Middle frontal gyrus (tissue), 1 donor: ENCODE measurements at regions not wholly inside any gene's neighbourhood (a gene's known extent, or its start where the extent isn't known, plus 50 kb on each side); places are given as distances from the start of the nearest gene placed in this dataset.

Source experiments
- DNase-seq: peaks from one replicate; pipeline ENCODE4 v3.0.0-alpha.2; 2015; ENCODE audit warnings: low spot score; ENCODE audit errors: extremely low spot score

DNA sequence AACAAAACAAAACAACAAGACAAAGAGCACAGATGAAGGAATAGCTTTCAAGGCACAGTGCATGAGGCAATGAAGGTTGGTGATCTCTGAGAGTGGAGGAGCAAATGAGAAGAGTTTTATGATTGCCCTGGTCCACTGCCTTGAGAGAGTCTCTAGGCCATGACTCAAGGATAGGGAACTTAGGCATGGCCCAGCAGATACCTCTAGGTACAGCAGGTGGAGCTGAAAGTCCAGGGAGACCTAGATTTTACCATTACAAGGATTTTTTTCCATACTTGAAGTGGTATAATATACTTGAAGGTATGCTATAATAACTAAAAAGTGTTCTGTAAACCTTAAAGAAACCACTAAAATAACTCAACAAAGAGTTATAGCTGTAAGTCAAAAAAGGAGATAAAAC is 239.5 kb upstream of the KLHL29 start:
- DNase-seq: no peak

DNA sequence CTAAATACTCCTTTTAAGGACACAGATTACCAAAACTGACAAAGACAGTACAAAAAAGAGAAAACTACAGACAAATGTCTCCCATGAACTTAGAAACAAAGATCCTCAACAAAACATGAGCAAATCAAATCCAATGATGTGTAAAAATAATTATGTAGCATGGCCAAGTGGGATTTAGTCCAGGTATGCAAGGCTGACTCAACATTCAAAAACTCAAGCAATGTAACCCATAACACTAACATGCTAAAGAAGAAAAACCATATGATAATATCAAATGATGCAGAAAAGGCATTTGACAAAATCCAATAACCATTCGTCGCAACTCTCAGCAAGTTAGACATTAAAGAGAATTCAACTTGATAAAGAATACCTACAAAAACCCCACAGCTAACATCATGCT is 239.0 kb upstream of the KLHL29 start:
- no peak for DNase-seq

DNA sequence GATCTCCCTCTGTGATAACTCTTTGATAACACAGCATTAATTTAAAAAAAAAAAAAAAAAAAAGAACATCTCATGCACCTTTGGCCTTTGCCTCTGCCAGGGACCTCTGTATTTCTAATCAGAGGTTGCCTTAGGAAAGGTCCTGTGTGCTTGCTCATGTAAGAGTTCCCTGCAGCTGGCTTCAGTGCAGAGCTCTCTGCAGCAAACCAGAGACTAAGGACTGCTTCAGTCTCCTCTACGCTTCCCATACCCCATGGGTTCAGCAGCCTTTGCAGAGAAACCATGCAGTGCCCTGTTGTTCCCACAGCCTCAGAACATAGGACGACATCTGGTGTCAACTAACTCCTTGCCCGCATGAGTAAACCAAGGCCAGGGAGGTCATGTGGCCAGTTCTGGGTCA is 236.6 kb upstream of the KLHL29 start:
- no peak for DNase-seq

DNA sequence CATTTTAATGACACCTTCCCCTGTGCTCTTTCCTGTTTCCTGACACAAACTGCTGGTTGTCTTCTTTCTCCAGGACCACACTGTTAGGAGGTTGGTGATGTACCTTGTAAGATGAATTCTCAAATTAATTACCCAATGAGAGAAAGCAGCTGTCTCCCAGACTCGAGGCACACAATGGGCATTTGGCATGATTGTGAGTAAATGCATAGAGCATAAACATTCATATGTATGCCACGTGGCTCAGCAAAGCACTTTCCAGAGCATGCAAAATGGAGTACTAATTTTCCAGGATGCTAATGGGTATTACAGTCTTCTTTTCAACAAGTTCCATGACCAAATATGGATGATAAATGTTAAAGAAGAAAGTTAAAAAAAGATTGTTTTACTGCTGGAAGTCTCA is 235.2 kb upstream of the KLHL29 start:
- DNase-seq: no peak

DNA sequence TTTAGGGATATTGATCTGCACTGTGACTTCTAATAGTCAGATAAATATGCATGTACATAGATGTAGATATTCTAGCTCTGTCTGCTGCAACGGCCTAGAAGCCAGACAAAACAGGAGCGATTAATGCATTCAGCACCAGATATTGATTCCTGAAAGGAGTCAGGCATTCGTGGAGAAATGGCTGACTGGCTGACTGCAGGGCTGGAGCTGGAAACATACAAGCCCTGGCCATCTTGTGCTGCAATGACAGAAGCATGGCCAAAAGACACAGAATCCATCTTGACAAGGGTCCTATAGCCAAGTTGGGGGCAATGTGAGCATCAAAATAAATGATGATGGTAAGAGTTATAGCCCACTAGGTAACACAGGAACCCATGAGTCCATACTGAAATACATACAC is 231.5 kb upstream of the KLHL29 start:
- no peak for DNase-seq

DNA sequence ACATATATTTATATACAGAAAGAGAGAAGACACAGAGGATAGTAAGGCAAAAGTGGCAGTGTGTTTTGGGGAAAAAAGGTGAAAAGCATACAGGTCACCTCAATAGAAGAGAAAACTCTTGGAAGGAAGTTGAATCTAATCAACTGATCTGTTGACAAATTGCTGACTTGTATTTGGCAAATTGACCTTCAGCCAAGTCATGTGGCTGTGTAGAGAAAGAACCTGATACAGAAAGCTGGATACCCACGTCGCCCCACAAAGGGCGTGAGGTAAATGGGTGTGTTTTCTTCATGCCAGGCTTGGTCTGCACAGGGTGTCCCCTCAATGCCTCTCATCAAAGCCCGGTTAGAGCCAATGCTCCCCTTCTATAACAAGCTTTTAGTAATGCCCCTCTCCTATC is 230.0 kb upstream of the KLHL29 start:
- DNase-seq: no peak

DNA sequence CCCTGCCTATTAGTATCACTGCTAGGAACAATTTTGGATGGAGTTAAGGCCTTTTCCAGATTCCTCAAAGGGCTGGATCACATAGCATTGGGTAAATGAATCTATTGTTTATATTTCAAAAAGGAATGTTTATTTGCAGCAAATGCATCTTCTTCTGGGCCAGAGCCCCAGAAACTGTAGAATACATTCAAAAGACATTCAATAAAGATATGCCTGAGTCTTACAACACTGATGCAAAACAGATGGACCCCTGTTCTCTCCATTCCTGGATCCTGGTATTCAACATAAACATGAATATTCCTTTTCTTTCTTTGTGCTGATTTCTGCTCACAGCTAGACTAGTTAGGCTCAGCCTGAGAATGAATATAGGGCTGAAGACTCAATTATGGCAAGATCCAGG is 227.2 kb upstream of the KLHL29 start:
- no peak for DNase-seq

DNA sequence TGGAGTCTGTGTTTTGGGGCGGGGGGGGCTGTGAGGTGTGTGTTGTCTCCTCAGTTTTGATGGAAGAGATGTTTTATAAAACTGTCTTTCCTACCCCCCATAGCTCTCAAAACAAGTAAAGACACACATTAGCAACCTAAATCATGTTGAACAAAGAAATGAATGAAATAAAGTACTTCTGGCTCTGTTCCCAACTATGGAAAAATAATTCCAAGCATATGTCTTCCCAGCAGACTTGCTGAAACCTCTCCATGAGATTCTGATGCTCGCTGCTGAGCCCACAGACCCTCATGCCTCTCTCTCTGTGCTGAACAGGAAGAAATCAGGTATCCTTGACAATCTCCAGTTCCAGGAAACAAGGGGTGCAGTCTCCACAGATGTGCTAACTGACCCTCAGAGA is 226.7 kb upstream of the KLHL29 start:
- no peak for DNase-seq

DNA sequence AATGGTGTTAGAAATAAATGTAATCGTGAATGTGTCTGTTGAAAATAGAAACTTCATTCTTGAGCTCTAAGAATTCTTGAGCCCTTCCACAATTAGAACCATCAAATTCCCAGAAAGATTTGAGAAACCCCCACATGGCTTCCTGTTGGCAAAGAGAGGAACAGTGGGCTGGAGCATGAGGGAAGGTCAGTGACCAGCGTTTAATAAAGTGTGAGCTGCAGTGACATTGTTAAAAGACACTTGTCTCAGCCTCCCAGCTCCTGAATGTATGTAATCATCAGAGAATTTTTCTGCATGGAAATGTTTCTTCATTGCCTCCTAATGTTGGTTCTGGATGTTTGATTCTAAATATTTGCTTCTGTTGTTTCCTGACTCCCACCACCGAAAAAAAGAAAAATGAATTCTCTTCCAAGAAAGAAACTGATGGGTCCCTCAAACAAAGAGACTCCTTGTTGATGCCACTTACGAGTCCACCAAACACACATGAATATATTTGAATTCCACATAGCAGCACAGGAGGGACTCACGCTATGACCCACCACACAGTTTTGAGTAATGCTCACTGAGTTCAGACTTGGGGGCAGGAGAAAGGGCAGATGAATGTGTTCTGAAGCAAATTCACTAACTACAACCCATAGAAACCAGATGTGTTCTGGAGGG is 225.1 kb upstream of the KLHL29 start:
- no peak for DNase-seq

DNA sequence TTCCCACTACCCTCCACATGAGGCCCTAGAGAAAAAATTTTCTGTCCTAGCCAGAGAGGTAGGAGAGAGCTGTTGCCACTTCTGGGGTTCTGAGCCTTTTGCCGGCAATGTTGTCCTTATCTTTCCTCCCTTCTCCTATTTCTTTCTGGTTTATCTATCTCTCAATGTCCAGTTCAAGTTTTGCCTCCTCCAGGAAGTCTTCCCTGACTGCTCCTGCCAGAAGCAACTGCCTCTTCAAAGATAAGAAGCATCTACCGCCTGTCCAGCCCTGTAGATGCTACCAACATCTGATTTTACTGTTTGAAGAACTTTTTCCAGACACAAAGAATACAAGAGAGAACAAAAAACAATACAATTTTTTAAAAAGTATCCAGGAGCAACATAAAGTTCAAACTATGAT is 220.8 kb upstream of the KLHL29 start:
- DNase-seq: no peak

DNA sequence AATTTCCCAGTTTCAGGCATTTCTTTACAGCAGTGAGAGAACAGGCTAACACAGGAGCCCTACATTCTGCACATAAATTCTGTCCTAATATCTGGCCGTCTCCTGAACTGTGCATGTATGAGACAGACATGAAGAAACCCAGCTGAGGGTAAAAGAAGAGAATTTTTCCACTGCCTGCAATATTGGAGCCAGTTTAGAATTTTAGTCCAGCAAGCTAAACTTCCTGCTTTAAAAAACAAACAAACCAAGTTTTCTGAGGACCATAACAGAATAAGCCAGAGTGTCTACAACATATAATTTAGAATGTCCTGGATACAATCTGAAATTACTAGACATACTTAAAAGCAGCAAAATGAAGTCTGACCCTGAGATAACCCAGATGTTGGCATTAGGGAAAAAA is 215.1 kb upstream of the KLHL29 start:
- no peak for DNase-seq

DNA sequence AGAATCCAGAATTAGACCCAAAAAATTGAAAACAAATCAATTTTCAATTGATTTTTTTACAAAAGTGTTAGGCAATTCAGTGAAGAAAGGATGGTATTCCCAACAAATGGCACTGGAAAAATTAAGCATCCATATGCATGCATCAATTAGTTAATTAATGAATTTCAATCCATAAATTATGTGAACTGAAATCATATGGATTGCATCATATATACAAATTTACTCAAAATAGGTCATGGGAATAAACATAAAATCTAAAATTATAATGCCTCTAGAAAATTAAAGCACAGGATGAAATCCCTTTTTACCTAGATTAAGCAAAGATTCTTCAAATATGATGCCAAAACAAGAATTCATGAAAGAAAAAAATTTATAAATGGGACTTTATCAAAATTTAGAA is 213.9 kb upstream of the KLHL29 start:
- no peak for DNase-seq

DNA sequence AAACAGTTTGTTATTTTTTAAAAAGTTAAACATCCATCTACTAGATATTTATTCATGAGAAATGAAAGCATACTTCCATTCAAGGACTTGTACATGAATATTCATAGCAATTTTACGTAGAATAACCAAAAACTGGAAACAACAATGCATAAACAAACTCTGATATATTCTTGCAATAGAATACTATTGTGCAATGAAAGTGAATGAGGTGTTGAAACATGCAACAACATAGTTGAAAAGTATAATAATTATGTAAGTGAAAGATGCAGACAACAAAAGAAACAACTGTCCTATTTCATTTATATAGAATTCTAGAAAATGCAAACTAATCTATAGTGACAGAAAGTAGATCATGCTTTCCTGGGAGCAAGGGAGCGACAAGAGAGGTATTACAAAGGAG is 206.6 kb upstream of the KLHL29 start:
- DNase-seq: no peak

DNA sequence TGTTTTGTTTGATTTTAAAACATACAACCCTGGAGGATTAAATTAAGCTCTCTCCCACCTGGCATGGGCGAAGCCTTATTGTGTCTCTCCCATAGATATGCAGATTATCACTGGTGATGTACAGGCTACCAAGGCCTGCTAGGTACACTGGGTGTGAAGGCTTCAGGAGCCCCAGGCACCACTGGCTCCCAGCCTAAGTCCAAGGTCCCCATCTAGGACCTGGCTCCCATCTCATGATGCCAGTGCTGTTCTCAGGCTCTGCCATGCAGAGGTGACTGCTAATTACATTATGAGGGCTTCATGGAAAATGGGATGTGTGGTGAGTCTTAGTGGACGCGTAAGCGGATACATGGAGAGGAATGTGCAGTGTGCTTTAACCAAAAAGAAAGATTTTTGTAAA is 201.2 kb upstream of the KLHL29 start:
- DNase-seq: no peak

DNA sequence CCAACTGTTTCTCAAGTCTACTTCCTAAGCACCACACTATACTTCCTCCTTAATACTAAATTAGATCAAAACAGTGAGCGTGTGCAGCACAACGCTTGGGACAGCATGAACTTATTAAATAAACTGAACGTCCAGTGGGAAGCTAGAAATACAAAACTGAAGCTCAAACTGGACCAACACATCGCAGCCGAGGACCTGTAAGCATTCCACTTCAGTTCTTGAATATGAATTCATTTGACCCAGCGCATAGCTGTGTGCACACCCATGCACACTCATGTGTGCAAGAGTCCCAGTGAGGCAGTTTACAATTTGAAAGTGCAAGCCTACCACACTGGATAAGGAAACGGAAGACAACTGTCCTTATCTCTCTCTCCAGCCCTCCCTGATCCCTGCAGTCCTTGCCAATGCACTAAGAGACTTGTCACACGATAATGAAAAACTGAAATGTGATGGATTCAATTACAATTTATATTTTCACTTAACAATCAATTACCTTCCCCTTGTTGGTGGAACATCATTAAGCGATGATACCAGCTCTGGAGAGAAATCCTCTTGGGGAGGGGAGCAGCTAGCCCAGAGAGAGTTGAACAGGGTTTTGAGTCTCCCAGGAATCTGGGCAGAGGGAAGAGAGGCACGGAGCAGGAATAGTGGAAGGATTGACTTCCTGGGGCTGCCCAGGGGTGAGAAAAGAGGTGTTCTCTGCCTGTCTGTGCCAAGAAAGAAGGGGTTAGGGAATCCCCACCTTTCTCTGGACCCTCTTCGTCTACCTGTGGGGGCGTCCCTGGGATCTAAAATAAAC is 186.5 kb upstream of the KLHL29 start:
- DNase-seq: no peak

DNA sequence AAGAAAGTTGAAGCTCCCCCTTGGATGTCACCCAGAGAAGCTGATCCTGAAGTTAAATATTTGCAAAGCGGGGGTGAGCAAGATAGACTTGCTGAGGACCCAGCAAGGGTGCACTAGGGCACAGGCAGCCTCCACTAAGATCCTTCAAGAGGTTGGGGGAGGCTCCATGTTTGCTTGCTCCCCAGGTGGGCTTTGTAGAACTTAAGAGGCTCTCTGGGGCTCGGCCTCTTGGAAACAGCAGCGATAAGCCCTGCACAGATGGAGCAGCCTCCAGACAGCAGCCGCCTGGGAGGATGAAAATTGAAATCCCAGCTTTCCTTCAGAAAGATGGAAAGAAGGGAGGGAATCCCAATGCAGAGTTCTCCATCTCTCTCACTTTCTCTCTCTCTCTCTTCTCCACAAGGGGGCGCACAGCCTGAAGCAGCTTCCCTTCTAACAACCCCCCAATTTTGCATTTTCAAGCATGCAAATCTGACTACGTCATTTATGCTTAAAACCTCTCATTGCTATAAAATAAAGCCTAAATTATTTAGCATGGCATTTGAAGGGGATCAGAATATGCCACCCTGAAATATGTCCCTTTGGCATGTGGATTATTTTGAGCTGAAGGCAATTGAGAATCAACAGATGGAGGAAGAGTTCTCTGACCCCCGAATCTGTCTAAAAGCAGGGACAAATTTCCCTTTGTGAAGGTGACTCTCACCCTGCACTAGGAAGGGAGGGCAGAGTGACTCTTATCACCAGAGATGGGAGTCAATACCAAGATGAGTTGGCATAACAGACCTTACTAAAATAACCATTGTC is 185.7 kb upstream of the KLHL29 start:
- no peak for DNase-seq

DNA sequence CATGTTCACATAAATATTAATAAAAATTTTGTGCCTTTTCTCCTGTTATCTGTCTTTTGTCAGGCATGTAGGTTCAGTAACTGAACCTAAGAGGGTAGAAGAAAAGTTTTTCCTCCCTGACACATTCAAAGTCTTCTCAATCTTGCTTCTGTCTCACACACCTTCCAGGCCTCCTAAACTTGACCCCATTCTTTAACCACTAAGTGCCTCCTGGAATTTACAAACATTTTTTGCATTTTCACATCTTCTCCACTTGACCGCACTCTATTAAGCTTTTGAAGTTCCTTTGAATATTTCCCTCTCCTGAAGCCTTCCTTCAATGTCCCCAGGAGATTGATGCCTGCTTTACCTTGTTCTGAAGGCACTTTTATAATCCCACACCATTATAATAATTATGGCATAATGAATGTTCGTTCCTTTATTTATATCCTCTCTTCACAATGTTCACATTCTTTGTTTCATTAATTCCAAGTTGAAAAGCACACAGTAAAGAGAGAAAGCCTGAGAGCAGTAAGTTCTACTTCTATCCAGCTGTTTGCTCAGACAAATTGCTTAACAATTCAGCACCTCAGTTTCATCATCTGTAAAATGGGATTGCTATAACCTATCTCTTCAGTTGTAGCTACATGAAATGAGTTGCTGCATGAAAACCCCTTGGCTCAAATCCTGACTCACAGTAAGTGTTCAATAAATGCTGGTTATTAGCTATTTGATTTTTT is 184.8 kb upstream of the KLHL29 start:
- DNase-seq: no peak

DNA sequence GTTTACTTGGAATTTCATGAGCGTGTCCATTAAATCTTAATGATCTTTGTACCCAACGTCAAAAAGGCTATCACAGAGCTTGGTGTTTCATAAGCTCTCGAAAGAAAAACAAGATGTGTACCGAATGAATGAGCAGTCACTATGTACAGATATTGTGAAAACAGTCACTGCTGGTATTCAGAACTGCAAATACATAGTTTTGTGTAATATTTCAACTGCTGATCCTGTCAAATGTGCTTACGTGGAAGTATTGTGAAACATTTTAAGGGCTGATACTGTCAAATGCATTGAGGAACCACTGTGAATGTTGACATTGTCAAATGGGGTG is 184.2 kb upstream of the KLHL29 start:
- DNase-seq: no peak

DNA sequence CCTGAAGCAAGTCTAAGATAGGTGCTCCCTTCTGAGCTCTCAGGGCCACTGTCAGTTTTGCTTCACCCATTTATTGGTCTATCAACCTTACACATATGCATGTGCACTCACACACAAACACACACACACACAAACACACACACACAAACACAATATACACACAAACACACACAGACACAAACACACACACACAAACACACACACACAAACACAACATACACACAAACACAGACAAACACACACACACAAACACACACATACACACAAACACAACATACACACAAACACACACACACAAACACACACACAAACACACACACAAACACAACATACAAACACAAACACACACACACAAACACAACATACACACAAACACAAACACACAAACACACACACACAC is 181.6 kb upstream of the KLHL29 start:
- no peak for DNase-seq

DNA sequence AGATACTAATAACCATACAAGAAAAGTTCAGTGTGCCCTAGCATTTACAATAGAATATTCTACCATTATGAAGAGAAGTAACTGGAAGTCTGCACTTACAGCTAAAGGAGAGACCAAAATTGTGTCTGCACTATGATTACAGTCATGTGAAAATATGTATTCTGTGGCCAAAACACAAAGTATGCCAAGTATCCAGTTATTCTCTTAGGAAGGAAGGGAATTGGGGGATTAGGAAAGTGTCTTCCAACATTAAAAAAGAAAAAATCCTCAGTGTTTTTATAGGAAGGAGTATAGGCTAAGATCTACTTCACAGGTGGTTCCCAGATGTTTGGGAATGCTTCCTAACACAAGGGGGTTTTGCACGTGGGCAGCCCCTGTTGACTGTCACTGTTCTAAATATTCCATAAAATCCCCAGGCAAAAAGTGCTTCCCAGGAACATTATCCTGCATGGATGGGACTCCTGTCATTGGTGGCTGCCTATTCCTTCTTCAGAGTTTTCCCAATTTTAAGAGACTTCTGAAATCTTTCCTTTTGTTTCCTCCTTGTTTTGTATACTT is 180.2 kb upstream of the KLHL29 start:
- DNase-seq: no peak

DNA sequence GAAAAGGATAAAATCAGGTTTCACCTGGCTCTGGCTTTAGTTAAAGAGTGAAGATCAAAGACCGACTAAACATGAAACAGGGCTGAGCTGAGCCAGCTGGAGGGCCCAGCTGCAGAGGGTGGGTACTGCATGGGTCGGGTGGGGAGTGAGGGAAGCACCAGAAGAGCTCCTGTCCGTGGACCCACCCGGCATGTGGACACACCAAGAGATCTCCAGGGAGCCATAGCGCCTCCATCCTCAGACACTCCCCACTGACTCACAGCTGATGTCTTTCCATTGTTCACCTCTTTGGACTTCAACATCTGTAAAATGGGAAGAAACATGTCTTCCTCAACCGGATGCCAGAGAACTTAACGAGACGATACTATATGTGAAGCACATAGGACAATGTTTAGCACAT is 178.3 kb upstream of the KLHL29 start:
- no peak for DNase-seq

DNA sequence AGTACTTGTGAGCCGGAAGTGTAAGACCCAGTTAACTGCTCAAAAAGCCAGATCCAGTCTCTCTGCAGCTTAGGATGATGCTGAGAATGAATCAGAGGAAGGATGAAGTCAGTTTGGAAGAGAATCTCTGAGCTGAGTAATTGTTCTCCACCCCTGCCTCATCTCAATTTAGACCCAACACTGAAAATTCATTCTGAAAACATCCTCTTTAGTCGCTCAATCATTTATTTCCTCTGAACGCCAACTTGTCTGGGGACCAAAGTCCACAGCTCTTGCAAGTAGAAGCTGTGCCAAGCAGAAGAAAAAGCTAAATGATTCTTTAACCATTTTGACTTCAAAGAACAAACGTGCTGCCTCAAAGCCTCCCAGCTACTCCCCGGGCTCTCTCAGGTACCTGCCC is 177.1 kb upstream of the KLHL29 start:
- peak; percentile 4 for DNase-seq
